ENCODE measurements at regions not wholly inside any gene's neighbourhood (a gene's known extent, or its start where the extent isn't known, plus 50 kb on each side); places are given as distances from the start of the nearest gene placed in this dataset.

DNA sequence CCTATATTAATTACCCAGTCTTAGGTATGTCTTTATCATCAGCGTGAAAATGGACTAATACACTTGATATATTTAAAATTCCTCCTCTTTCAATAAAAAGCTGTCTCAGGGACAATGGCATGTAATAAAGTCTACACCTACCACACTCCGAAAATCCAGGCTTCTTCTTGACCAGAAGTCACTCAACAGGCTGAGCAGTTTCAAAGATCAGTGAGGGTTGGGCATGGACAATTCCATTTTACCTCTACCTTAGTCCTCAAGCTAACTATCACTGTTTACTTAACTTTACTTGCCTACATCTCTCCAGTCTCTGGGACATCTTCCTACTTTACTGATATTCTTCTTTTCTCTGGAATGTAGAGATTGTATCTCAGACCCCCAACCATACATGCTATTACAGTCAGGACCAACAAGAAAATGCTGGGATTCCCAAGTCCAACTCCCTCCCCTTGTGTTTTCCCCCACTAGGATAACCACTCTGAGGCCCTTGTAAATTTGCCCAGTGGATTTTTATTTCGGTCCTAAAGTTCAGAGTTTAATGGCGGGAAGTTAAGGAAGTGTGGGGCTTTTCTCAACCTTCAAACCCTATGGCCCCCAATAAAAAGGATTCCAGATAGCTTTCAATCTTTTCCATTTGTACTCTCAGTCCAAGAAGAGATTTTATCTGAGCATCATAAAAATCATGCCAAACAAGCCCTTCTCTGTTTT, 137.1 kb upstream of the TSC22D2 start:
- no peak overlapping the region for H3K27ac ChIP-seq (ENCODE audit: control insufficient read depth, insufficient read depth)
- no peak overlapping the region for H3K4me3 ChIP-seq
- WGBS (ENCODE audit: insufficient coverage, insufficient replicate concordance, low lambda C conversion rate, missing lambda C conversion rate), result 48% methylated on average over 4 of the region's 4 CpGs
- no TSS peak for BruUV-seq (replicated peaks)
- no peak overlapping the region for H3K4me2 ChIP-seq (ENCODE audit: control insufficient read depth, insufficient read depth)
- no peak overlapping the region for H2AFZ ChIP-seq (ENCODE audit: control insufficient read depth, low read depth, low read length)
- DNase-seq (ENCODE audit: low read depth, low spot score) (no peak), FAIRE-seq (no peak), ATAC-seq (no peak)
- no peaks in the 10 kb centered on the region for H4K20me1 ChIP-seq (ENCODE audit: control insufficient read depth, insufficient read depth)
- no peaks in the 10 kb centered on the region for H3K27me3 ChIP-seq (replicated peaks in 1 of 2; ENCODE audit: control insufficient read depth in 2 of 2, insufficient read depth in 2 of 2, low read length in 1 of 2)
- H3K79me2 ChIP-seq (ENCODE audit: control insufficient read depth, insufficient read depth, low read length), result no peaks in the 10 kb centered on the region
- no peaks in the 10 kb centered on the region for H3K4me1 ChIP-seq (ENCODE audit: control insufficient read depth, insufficient read depth, low read length)
- H3K9ac ChIP-seq (ENCODE audit: control insufficient read depth, insufficient read depth, low read length), result no peak overlapping the region
- in situ Hi-C loops (cut with MboI) (no loop called here), intact Hi-C loops (cut with micrococcal nuclease; ENCODE audit: unreplicated experiment) (no loop called here)
- ChIA-PET POLR2A (no interaction called here), CTCF (no interaction called here), RAD21 (ENCODE audit: unreplicated experiment) (interaction anchor here (1.3 kb wide), 1 partner anchor 32 kb away, joined by 3 read pairs; no protein-coding TSS in a partner anchor), SMC1A (ENCODE audit: uncharacterized antibody, unreplicated experiment) (interaction anchor here (0.7 to 1.2 kb wide), 2 partner anchors 17 to 224 kb away, joined by 3 to 4 read pairs; no protein-coding TSS in a partner anchor)
- H3K36me3 ChIP-seq (ENCODE audit: control insufficient read depth in 2 of 2, insufficient read depth in 2 of 2, low read length in 1 of 2), result no peaks in the 10 kb centered on the region
- no peaks in the 10 kb centered on the region for H3K9me3 ChIP-seq (replicated peaks; ENCODE audit: control insufficient read depth, insufficient read depth, low read length)
- TF ChIP-seq PML (IDR thresholded peaks at IDR 0.05; ENCODE audit: low read length), result no peak
- TF ChIP-seq, protein P1, sequence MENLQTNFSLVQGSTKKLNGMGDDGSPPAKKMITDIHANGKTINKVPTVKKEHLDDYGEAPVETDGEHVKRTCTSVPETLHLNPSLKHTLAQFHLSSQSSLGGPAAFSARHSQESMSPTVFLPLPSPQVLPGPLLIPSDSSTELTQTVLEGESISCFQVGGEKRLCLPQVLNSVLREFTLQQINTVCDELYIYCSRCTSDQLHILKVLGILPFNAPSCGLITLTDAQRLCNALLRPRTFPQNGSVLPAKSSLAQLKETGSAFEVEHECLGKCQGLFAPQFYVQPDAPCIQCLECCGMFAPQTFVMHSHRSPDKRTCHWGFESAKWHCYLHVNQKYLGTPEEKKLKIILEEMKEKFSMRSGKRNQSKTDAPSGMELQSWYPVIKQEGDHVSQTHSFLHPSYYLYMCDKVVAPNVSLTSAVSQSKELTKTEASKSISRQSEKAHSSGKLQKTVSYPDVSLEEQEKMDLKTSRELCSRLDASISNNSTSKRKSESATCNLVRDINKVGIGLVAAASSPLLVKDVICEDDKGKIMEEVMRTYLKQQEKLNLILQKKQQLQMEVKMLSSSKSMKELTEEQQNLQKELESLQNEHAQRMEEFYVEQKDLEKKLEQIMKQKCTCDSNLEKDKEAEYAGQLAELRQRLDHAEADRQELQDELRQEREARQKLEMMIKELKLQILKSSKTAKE (IDR thresholded peaks at IDR 0.05; ENCODE audit: low read depth, poor library complexity, severe bottlenecking), result no peak
- TF ChIP-seq NKRF (conservative IDR thresholded peaks at IDR 0.05), result no peak
- no peak for TF ChIP-seq FOXM1 (IDR thresholded peaks at IDR 0.05; ENCODE audit: low read depth, low read length)
- no peak for TF ChIP-seq RAD51 (IDR thresholded peaks at IDR 0.05)
- no peak for TF ChIP-seq SIX5 (IDR thresholded peaks at IDR 0.05; ENCODE audit: low read depth, low read length, severe bottlenecking)
- no peak for TF ChIP-seq POLR2AphosphoS5 (IDR thresholded peaks at IDR 0.05; ENCODE audit: low read length)
- no peak for TF ChIP-seq EGR1 (IDR thresholded peaks at IDR 0.05; ENCODE audit: borderline replicate concordance in 1 of 2, low read depth in 2 of 2, low read length in 2 of 2)
- TF ChIP-seq FOXK2 (IDR thresholded peaks at IDR 0.05), result no peak
- no peak for TF ChIP-seq NFYB (IDR thresholded peaks at IDR 0.05; ENCODE audit: insufficient read depth, low read depth, low read length)
- TF ChIP-seq REST (IDR thresholded peaks at IDR 0.05; ENCODE audit: low read depth, low read length), result no peak
- no peak for TF ChIP-seq MEF2A (IDR thresholded peaks at IDR 0.05; ENCODE audit: insufficient read depth, low read depth, low read length)
- no peak for TF ChIP-seq STAT1 (conservative IDR thresholded peaks at IDR 0.05)
- no peak for TF ChIP-seq ZNF24 (IDR thresholded peaks at IDR 0.05)
- TF ChIP-seq, protein P2, sequence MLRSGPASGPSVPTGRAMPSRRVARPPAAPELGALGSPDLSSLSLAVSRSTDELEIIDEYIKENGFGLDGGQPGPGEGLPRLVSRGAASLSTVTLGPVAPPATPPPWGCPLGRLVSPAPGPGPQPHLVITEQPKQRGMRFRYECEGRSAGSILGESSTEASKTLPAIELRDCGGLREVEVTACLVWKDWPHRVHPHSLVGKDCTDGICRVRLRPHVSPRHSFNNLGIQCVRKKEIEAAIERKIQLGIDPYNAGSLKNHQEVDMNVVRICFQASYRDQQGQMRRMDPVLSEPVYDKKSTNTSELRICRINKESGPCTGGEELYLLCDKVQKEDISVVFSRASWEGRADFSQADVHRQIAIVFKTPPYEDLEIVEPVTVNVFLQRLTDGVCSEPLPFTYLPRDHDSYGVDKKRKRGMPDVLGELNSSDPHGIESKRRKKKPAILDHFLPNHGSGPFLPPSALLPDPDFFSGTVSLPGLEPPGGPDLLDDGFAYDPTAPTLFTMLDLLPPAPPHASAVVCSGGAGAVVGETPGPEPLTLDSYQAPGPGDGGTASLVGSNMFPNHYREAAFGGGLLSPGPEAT (IDR thresholded peaks at IDR 0.05; ENCODE audit: low read depth), result no peak
